ENCODE measurements at regions not wholly inside any gene's neighbourhood (a gene's known extent, or its start where the extent isn't known, plus 50 kb on each side); places are given as distances from the start of the nearest gene placed in this dataset.

DNA sequence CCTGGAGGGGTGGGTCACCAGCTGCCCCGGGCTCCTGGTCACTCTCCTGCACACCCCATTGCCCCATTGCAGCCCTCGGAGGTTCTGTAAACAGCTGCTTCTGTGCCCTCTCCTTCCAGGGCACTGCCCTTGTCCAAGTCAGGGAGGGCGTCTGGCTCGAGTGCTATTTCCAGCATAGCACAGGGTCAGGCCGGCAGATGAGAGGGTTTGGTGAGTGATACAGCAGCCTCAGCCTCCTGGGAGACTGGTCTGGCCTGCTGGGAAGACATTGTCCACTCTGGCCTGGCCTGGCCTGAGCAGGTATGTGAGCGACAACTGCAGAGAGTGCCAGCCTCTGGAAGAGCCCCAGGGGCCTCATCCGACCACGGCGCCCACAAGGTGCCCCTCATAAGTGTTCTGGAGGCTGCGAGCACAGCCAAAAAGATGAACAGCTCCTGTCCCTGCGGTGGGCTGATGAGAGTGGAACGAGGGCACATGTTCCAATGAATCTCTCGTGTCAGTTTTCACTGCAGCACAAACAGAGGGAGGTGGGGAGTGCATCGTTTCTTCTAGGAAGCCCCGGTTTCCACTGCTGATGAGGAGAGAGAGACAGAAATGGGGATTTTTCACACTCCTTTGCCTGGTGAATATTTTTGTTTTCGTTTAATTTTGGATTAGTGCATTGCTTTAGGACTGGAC is 105.8 kb upstream of the SDK2 start:
- H3K27ac ChIP-seq = no peak overlapping the region
- no peak for DNase-seq (ENCODE audit: low read depth, low spot score)
- H3K4me3 ChIP-seq = no peak overlapping the region
- H3K9me3 ChIP-seq (ENCODE audit: low read depth, low read length) = no peaks in the 10 kb centered on the region
- no peaks in the 10 kb centered on the region for H3K36me3 ChIP-seq (ENCODE audit: insufficient read depth, low read length)
- H3K9ac ChIP-seq (ENCODE audit: insufficient read length) = no peak overlapping the region
- TF ChIP-seq EZH2 (IDR thresholded peaks at IDR 0.05) = no peak
- no peak for TF ChIP-seq POLR2AphosphoS5 (IDR thresholded peaks at IDR 0.05; ENCODE audit: borderline replicate concordance, low read depth, low read length)
- TF ChIP-seq FOXP2 (optimal IDR thresholded peaks at IDR 0.05; ENCODE audit: control extremely low read depth, extremely low read length, insufficient read depth) = no peak

DNA sequence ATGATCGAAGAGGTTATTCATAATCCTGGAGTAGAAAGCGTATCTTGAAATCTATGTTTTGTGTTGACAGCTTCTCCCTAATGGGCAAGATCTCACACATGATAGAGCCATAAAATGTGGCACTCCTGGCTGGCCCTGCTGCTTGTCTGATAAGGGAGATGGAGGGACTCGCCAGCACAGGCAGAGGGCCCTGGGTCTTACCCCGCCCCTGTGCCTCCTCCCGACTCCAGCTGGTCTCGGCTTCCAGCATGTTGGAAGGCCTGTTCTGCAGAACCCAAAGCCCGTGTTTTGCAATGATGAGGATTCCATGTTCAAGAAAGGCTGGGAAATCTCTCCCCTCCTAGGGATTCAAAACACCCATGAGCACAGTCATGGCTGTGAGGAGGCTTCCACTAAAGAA is 106.7 kb upstream of the SDK2 start:
- H3K9ac ChIP-seq (ENCODE audit: insufficient read length) = no peak overlapping the region
- DNase-seq (ENCODE audit: low read depth, low spot score) = no peak
- TF ChIP-seq EZH2 (IDR thresholded peaks at IDR 0.05) = no peak
- no peak for TF ChIP-seq FOXP2 (optimal IDR thresholded peaks at IDR 0.05; ENCODE audit: control extremely low read depth, extremely low read length, insufficient read depth)
- no peak for TF ChIP-seq POLR2AphosphoS5 (IDR thresholded peaks at IDR 0.05; ENCODE audit: borderline replicate concordance, low read depth, low read length)
- no peak overlapping the region for H3K27ac ChIP-seq
- no peak overlapping the region for H3K4me3 ChIP-seq
- no peaks in the 10 kb centered on the region for H3K9me3 ChIP-seq (ENCODE audit: low read depth, low read length)
- no peaks in the 10 kb centered on the region for H3K36me3 ChIP-seq (ENCODE audit: insufficient read depth, low read length)

DNA sequence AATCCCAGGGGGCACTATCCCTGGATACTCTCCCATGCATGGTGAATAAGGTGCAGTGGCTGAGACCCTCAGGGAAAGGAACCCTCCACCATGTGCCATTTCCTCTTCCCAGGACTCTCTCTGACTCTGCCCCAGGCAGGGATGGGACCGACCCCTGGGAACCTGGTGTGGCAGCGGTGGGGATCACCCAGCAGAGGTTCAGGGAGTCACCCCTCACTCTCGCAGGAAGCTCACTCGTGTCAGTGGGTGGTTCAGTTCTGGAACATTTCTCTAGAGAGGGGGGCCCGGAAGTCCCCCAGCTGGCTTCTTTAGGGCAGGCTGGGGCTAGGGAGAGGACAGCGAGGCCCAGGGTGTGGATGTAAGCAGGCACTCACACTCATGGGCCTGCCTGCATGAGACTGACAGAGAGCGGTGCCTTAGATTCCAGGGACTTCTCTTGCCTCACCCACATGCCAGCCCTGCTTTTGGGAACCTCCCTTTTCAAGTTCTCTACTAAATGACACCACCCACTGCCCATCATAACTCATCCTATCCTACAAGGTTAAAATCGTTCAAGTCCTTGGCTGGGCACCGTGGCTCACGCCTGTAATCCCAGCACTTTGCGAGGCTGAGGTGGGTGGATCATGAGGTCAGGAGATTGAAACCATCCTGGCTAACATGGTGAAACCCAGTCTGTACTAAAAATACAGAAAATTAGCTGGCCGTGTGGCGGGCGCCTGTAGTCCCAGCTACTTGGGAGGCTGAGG is 109.7 kb upstream of the SDK2 start:
- H3K9me3 ChIP-seq (ENCODE audit: low read depth, low read length) = no peaks in the 10 kb centered on the region
- TF ChIP-seq EZH2 (IDR thresholded peaks at IDR 0.05) (no peak), POLR2AphosphoS5 (IDR thresholded peaks at IDR 0.05; ENCODE audit: borderline replicate concordance, low read depth, low read length) (no peak), FOXP2 (optimal IDR thresholded peaks at IDR 0.05; ENCODE audit: control extremely low read depth, extremely low read length, insufficient read depth) (no peak)
- no peak overlapping the region for H3K4me3 ChIP-seq
- no peak overlapping the region for H3K9ac ChIP-seq (ENCODE audit: insufficient read length)
- H3K27ac ChIP-seq = no peak overlapping the region
- DNase-seq (ENCODE audit: low read depth, low spot score) = no peak
- no peaks in the 10 kb centered on the region for H3K36me3 ChIP-seq (ENCODE audit: insufficient read depth, low read length)

DNA sequence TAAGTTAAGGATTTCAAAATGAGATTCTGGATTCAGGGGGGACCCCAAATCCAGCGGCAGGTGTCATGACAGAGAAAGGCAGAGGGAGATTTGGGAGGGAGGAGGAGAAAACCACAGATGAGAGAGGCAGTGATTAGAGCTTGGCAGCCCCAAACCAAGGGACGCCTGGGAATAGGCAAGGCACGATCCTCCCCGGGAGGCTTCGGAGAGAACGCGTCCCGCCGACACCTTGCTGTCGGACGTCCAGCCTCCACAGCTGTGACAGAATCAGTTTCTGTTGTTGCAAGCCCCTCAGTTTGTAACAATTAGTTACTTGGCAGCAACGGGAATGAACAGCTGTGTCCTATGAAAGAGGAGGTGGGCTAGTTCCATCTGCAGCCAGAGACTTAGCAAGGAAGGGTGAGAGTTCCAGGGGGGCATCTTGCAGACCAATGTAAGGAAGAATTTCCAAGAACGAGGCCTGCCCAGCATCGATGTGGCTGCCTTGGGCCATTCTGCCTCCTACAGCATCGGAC is 110.7 kb upstream of the SDK2 start:
- Histone ChIP-seq H3K4me3 (no peak overlapping the region), H3K36me3 (ENCODE audit: insufficient read depth, low read length) (no peaks in the 10 kb centered on the region), H3K9ac (ENCODE audit: insufficient read length) (no peak overlapping the region), H3K9me3 (ENCODE audit: low read depth, low read length) (no peaks in the 10 kb centered on the region), H3K27ac (no peak overlapping the region)
- TF ChIP-seq POLR2AphosphoS5 (IDR thresholded peaks at IDR 0.05; ENCODE audit: borderline replicate concordance, low read depth, low read length) = no peak
- TF ChIP-seq EZH2 (IDR thresholded peaks at IDR 0.05) = no peak
- no peak for TF ChIP-seq FOXP2 (optimal IDR thresholded peaks at IDR 0.05; ENCODE audit: control extremely low read depth, extremely low read length, insufficient read depth)
- DNase-seq (ENCODE audit: low read depth, low spot score) = no peak

DNA sequence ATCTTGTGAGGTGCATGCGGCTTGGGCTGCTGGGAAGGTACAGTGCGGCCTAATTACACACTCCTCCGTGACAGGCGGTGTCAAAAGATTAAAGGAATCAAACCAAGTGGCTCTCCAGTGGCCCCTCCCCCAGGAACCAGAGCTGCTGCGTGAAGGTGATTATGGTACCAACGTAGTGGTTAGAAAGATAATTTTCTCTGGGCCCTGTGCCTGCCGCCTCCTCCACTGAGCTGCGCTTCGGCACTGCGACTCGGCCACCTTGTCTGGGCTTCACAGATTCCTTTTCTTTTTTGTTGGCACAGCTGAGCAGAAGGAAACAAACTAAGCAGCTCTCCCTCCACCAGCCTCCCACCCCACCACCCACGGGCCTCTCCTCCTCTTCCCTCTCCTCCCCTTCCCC is 113.2 kb upstream of the SDK2 start:
- H3K4me3 ChIP-seq = no peak overlapping the region
- no peak overlapping the region for H3K27ac ChIP-seq
- DNase-seq (ENCODE audit: low read depth, low spot score) = no peak
- TF ChIP-seq POLR2AphosphoS5 (IDR thresholded peaks at IDR 0.05; ENCODE audit: borderline replicate concordance, low read depth, low read length) (no peak), EZH2 (IDR thresholded peaks at IDR 0.05) (no peak), FOXP2 (optimal IDR thresholded peaks at IDR 0.05; ENCODE audit: control extremely low read depth, extremely low read length, insufficient read depth) (no peak)
- H3K9ac ChIP-seq (ENCODE audit: insufficient read length) = no peak overlapping the region
- no peaks in the 10 kb centered on the region for H3K36me3 ChIP-seq (ENCODE audit: insufficient read depth, low read length)
- no peaks in the 10 kb centered on the region for H3K9me3 ChIP-seq (ENCODE audit: low read depth, low read length)

DNA sequence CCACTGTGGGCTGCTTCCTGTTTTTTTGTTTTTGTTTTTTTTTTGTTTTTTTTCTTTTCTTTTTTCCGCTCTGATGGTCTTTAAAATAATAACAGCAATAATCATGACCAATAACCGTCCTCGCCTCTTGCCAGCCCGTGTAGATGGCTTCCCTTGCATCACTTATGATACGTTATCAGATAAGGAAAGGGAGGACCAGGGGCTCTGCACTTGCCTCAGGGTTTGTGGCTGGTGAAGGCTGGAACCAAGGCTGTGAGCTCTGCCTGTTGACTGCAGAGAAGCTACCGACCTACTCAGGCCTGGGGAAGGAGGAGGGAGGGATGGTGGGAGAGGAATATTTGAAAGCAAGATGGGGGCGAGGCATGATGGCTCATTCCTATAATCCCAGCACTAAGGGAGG is 114.0 kb upstream of the SDK2 start:
- H3K27ac ChIP-seq = no peak overlapping the region
- TF ChIP-seq FOXP2 (optimal IDR thresholded peaks at IDR 0.05; ENCODE audit: control extremely low read depth, extremely low read length, insufficient read depth) (no peak), EZH2 (IDR thresholded peaks at IDR 0.05) (no peak), POLR2AphosphoS5 (IDR thresholded peaks at IDR 0.05; ENCODE audit: borderline replicate concordance, low read depth, low read length) (no peak)
- no peak for DNase-seq (ENCODE audit: low read depth, low spot score)
- H3K9ac ChIP-seq (ENCODE audit: insufficient read length) = no peak overlapping the region
- no peak overlapping the region for H3K4me3 ChIP-seq
- H3K36me3 ChIP-seq (ENCODE audit: insufficient read depth, low read length) = no peaks in the 10 kb centered on the region
- H3K9me3 ChIP-seq (ENCODE audit: low read depth, low read length) = no peaks in the 10 kb centered on the region

DNA sequence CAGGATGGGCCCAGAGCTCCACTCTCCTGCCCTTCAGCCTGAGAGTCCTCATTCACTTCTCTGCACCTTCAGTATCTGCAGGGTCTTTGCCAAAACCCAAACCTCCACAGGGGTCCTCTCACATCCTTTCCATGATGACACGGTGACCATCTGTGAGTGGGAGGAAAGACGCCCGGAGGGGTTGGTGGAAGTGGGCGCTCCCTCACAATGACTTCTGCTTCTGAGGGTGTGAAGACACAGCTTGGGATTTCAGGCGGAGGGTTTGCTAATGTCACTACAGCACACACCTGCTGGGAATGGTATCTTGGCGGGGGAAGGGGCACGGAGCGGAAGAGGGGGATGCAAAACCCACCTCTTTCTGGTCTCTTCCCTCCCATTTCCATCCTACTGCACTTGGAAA is 115.1 kb upstream of the SDK2 start:
- Histone ChIP-seq H3K4me3 (no peak overlapping the region), H3K9me3 (ENCODE audit: low read depth, low read length) (no peaks in the 10 kb centered on the region), H3K27ac (no peak overlapping the region), H3K36me3 (ENCODE audit: insufficient read depth, low read length) (no peaks in the 10 kb centered on the region), H3K9ac (ENCODE audit: insufficient read length) (no peak overlapping the region)
- no peak for DNase-seq (ENCODE audit: low read depth, low spot score)
- TF ChIP-seq POLR2AphosphoS5 (IDR thresholded peaks at IDR 0.05; ENCODE audit: borderline replicate concordance, low read depth, low read length) (no peak), EZH2 (IDR thresholded peaks at IDR 0.05) (no peak), FOXP2 (optimal IDR thresholded peaks at IDR 0.05; ENCODE audit: control extremely low read depth, extremely low read length, insufficient read depth) (no peak)

DNA sequence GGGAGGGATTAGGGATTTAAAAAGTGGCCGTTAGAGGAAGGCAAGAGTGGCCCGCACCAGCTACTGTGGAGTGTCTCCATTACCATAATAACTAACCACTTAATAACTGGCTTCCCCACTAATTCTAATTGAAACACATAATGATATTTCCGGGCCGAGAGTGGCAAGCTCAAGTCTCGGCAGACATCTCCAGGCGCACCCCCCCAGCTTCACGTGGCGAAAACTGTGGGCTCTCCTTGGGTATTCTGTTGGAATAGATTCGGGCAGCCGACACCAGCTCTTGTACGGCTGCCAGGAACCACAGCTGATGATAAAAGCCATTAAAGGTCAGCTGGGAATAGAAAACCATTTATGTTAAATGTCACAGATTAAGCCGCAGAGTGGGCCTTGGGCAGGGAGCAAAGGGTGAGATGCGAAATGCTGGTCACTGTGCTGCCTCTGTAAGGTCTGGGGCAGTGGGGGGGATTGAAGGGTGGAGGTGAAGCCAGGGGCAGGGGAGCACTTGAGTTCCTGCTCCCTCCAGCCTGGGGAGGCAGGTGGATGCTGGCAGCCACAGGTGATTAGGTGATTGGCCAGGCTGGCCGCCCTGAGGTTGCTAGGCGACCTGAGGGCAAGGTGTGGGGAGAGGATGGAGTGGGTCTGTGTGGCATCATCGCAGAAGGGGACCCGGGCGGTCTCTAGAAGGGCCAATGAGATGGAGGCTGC is 115.6 kb upstream of the SDK2 start:
- Histone ChIP-seq H3K36me3 (ENCODE audit: insufficient read depth, low read length) (no peaks in the 10 kb centered on the region), H3K9ac (ENCODE audit: insufficient read length) (no peak overlapping the region), H3K4me3 (no peak overlapping the region), H3K9me3 (ENCODE audit: low read depth, low read length) (no peaks in the 10 kb centered on the region), H3K27ac (no peak overlapping the region)
- TF ChIP-seq POLR2AphosphoS5 (IDR thresholded peaks at IDR 0.05; ENCODE audit: borderline replicate concordance, low read depth, low read length) (no peak), EZH2 (IDR thresholded peaks at IDR 0.05) (no peak), FOXP2 (optimal IDR thresholded peaks at IDR 0.05; ENCODE audit: control extremely low read depth, extremely low read length, insufficient read depth) (no peak)
- DNase-seq (ENCODE audit: low read depth, low spot score) = no peak

Measured in SK-N-MC (cell line).